ENCODE measurements at regions not wholly inside any gene's neighbourhood (a gene's known extent, or its start where the extent isn't known, plus 50 kb on each side); places are given as distances from the start of the nearest gene placed in this dataset.

GRCh38 chr5:120252839-120253238, 211.3 kb upstream of the PRR16 start:
- Mint-ChIP-seq H3K4me3 (no peak overlapping the region), H3K36me3 (ENCODE audit: low read depth) (no peaks in the 10 kb centered on the region), H3K27ac (ENCODE audit: unreplicated experiment) (no peak overlapping the region), H3K9me3 (no peaks in the 10 kb centered on the region), H3K4me1 (peaks cover 4% of the 10 kb centered on the region), H3K27me3 (ENCODE audit: low read depth) (no peaks in the 10 kb centered on the region)
- TF ChIP-seq CTCF (conservative IDR thresholded peaks at IDR 0.05) = no peak
- no peak for DNase-seq (ENCODE audit: low read depth, low spot score)

GRCh38 chr5:120254385-120254784, 209.7 kb upstream of the PRR16 start:
- DNase-seq (ENCODE audit: low read depth, low spot score) = no peak
- H3K4me1 Mint-ChIP-seq = peaks cover 4% of the 10 kb centered on the region
- no peak overlapping the region for H3K4me3 Mint-ChIP-seq
- no peak overlapping the region for H3K27ac Mint-ChIP-seq (ENCODE audit: unreplicated experiment)
- H3K27me3 Mint-ChIP-seq (ENCODE audit: low read depth) = no peaks in the 10 kb centered on the region
- H3K9me3 Mint-ChIP-seq = no peaks in the 10 kb centered on the region
- TF ChIP-seq CTCF (conservative IDR thresholded peaks at IDR 0.05) = no peak
- H3K36me3 Mint-ChIP-seq (ENCODE audit: low read depth) = no peaks in the 10 kb centered on the region

GRCh38 chr5:120255214-120255613, 208.9 kb upstream of the PRR16 start:
- no peaks in the 10 kb centered on the region for H3K9me3 Mint-ChIP-seq
- no peak overlapping the region for H3K4me3 Mint-ChIP-seq
- H3K36me3 Mint-ChIP-seq (ENCODE audit: low read depth) = no peaks in the 10 kb centered on the region
- no peak for TF ChIP-seq CTCF (conservative IDR thresholded peaks at IDR 0.05)
- peaks cover 4% of the 10 kb centered on the region for H3K4me1 Mint-ChIP-seq
- DNase-seq (ENCODE audit: low read depth, low spot score) = no peak
- no peaks in the 10 kb centered on the region for H3K27me3 Mint-ChIP-seq (ENCODE audit: low read depth)
- H3K27ac Mint-ChIP-seq (ENCODE audit: unreplicated experiment) = no peak overlapping the region

- Mint-ChIP-seq H3K36me3 (ENCODE audit: low read depth) (no peaks in the 10 kb centered on the region), H3K9me3 (no peaks in the 10 kb centered on the region)
Measured at GRCh38 chr5:120256376-120256775, 207.7 kb upstream of the PRR16 start.

GRCh38 chr5:120257358-120257971, 206.6 kb upstream of the PRR16 start:
- Mint-ChIP-seq H3K27me3 (ENCODE audit: low read depth) (no peaks in the 10 kb centered on the region), H3K9me3 (no peaks in the 10 kb centered on the region), H3K36me3 (ENCODE audit: low read depth) (no peaks in the 10 kb centered on the region), H3K4me1 (peaks cover 4% of the 10 kb centered on the region), H3K4me3 (no peak overlapping the region), H3K27ac (ENCODE audit: unreplicated experiment) (no peak overlapping the region)
- DNase-seq (ENCODE audit: low read depth, low spot score) = no peak
- no peak for TF ChIP-seq CTCF (conservative IDR thresholded peaks at IDR 0.05)

More at GRCh38 chr5:120256376-120256775, 207.7 kb upstream of the PRR16 start:
- H3K27me3 Mint-ChIP-seq (ENCODE audit: low read depth) = no peaks in the 10 kb centered on the region
- DNase-seq (ENCODE audit: low read depth, low spot score) = no peak
- H3K4me1 Mint-ChIP-seq = peaks cover 4% of the 10 kb centered on the region
- no peak overlapping the region for H3K4me3 Mint-ChIP-seq
- no peak for TF ChIP-seq CTCF (conservative IDR thresholded peaks at IDR 0.05)
- no peak overlapping the region for H3K27ac Mint-ChIP-seq (ENCODE audit: unreplicated experiment)
